SH-SY5Y (cell line): ENCODE measurements at regions not wholly inside any gene's neighbourhood (a gene's known extent, or its start where the extent isn't known, plus 50 kb on each side); places are given as distances from the start of the nearest gene placed in this dataset.

Experiments
- GATA2 ChIP-seq: IDR thresholded peaks from 2 replicates; pipeline ENCODE4 v1.6.1; 2011; ENCODE audit warnings: mild to moderate bottlenecking, low read depth, low read length
- GATA3 ChIP-seq: IDR thresholded peaks from 2 replicates; pipeline ENCODE4 v1.6.1; 2011; ENCODE audit warnings: low read depth, mild to moderate bottlenecking, low read length, moderate library complexity

- no peak for TF ChIP-seq GATA2
- no peak for TF ChIP-seq GATA3
Measured at GRCh38 chr16:64251742-64252141, 870.1 kb downstream of the CDH11 start.
